ENCODE measurements at regions not wholly inside any gene's neighbourhood (a gene's known extent, or its start where the extent isn't known, plus 50 kb on each side); places are given as distances from the start of the nearest gene placed in this dataset.

GRCh38 chr6:134605034-134605433 is 287.1 kb upstream of the SGK1 start:
- TF ChIP-seq CTCF (IDR thresholded peaks at IDR 0.05; ENCODE audit: low read depth, low read length): no peak
- H3K4me3 ChIP-seq (ENCODE audit: low read depth, low read length): no peak overlapping the region

GRCh38 chr6:134604014-134604676 is 286.2 kb upstream of the SGK1 start:
- Histone ChIP-seq H3K9me3 (ENCODE audit: severe bottlenecking) (peaks cover 5% of the 10 kb centered on the region), H3K27ac (no peak overlapping the region), H3K27me3 (ENCODE audit: insufficient read depth, low read depth, severe bottlenecking) (no peaks in the 10 kb centered on the region), H3K4me3 (ENCODE audit: low read depth, low read length) (no peak overlapping the region), H3K36me3 (no peaks in the 10 kb centered on the region)
- no peak for DNase-seq
- no peak for TF ChIP-seq CTCF (IDR thresholded peaks at IDR 0.05; ENCODE audit: low read depth, low read length)

More at GRCh38 chr6:134605034-134605433, 287.1 kb upstream of the SGK1 start:
- Histone ChIP-seq H3K9me3 (ENCODE audit: severe bottlenecking) (peaks cover 5% of the 10 kb centered on the region), H3K27me3 (ENCODE audit: insufficient read depth, low read depth, severe bottlenecking) (no peaks in the 10 kb centered on the region), H3K27ac (no peak overlapping the region), H3K36me3 (no peaks in the 10 kb centered on the region)
- no peak for DNase-seq

- no peak overlapping the region for H3K27ac ChIP-seq
- no peak for DNase-seq
- TF ChIP-seq CTCF (IDR thresholded peaks at IDR 0.05; ENCODE audit: low read depth, low read length): no peak
- H3K9me3 ChIP-seq (ENCODE audit: severe bottlenecking): peaks cover 5% of the 10 kb centered on the region
- H3K36me3 ChIP-seq: no peaks in the 10 kb centered on the region
- H3K27me3 ChIP-seq (ENCODE audit: insufficient read depth, low read depth, severe bottlenecking): no peaks in the 10 kb centered on the region
- H3K4me3 ChIP-seq (ENCODE audit: low read depth, low read length): no peak overlapping the region
Measured at GRCh38 chr6:134603561-134603960, 285.6 kb upstream of the SGK1 start.

- Histone ChIP-seq H3K36me3 (no peaks in the 10 kb centered on the region), H3K9me3 (ENCODE audit: severe bottlenecking) (peaks cover 5% of the 10 kb centered on the region), H3K27me3 (ENCODE audit: insufficient read depth, low read depth, severe bottlenecking) (no peaks in the 10 kb centered on the region), H3K4me3 (ENCODE audit: low read depth, low read length) (no peak overlapping the region), H3K27ac (no peak overlapping the region)
- DNase-seq: no peak
- TF ChIP-seq CTCF (IDR thresholded peaks at IDR 0.05; ENCODE audit: low read depth, low read length): no peak
Measured at GRCh38 chr6:134602123-134602522, 284.2 kb upstream of the SGK1 start.

GRCh38 chr6:134600671-134601070 is 282.8 kb upstream of the SGK1 start:
- Histone ChIP-seq H3K9me3 (ENCODE audit: severe bottlenecking) (peaks cover 5% of the 10 kb centered on the region), H3K4me3 (ENCODE audit: low read depth, low read length) (no peak overlapping the region), H3K27me3 (ENCODE audit: insufficient read depth, low read depth, severe bottlenecking) (no peaks in the 10 kb centered on the region), H3K36me3 (no peaks in the 10 kb centered on the region), H3K27ac (no peak overlapping the region)
- no peak for TF ChIP-seq CTCF (IDR thresholded peaks at IDR 0.05; ENCODE audit: low read depth, low read length)
- no peak for DNase-seq

- no peak overlapping the region for H3K27ac ChIP-seq
- no peak for DNase-seq
- H3K9me3 ChIP-seq (ENCODE audit: severe bottlenecking): no peaks in the 10 kb centered on the region
- H3K36me3 ChIP-seq: no peaks in the 10 kb centered on the region
- no peaks in the 10 kb centered on the region for H3K27me3 ChIP-seq (ENCODE audit: insufficient read depth, low read depth, severe bottlenecking)
- no peak overlapping the region for H3K4me3 ChIP-seq (ENCODE audit: low read depth, low read length)
- TF ChIP-seq CTCF (IDR thresholded peaks at IDR 0.05; ENCODE audit: low read depth, low read length): no peak
Measured at GRCh38 chr6:134599079-134599478, 281.2 kb upstream of the SGK1 start.

Data from WERI-Rb-1 (cell line).